ENCODE measurements at regions not wholly inside any gene's neighbourhood (a gene's known extent, or its start where the extent isn't known, plus 50 kb on each side); places are given as distances from the start of the nearest gene placed in this dataset.

DNA sequence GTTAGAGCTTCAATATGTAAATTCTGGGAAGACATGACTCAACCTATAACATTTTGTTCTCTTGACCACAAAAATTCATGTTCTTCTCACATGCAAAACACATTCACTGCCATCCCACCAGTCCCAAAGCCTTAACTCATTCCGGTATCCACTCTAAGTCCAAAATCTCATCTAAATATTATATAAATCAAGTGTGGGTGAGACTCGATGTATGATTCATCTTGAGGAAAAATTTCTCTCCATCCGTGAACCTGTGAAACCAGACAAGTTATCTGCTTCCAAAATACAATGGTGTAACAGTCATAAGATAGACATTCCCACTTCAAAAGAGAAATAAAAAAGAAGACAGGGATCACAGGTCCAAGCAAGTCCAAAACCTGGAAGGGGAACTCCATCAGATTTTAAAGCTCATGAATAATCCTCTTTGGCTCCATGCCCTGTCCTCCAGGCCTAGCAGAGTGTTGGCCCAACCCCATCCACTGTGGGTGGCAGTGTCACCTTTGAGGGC lies 101.3 kb downstream of the RAD51AP2 start:
- no peak for TF ChIP-seq ZNF274 (IDR thresholded peaks at IDR 0.05; ENCODE audit: low read depth, low read length)
- TF ChIP-seq YY1 (IDR thresholded peaks at IDR 0.05; ENCODE audit: insufficient read depth, insufficient read length), result no peak

Measured in NT2/D1 (cell line).